ENCODE measurements at regions not wholly inside any gene's neighbourhood (a gene's known extent, or its start where the extent isn't known, plus 50 kb on each side); places are given as distances from the start of the nearest gene placed in this dataset.

DNA sequence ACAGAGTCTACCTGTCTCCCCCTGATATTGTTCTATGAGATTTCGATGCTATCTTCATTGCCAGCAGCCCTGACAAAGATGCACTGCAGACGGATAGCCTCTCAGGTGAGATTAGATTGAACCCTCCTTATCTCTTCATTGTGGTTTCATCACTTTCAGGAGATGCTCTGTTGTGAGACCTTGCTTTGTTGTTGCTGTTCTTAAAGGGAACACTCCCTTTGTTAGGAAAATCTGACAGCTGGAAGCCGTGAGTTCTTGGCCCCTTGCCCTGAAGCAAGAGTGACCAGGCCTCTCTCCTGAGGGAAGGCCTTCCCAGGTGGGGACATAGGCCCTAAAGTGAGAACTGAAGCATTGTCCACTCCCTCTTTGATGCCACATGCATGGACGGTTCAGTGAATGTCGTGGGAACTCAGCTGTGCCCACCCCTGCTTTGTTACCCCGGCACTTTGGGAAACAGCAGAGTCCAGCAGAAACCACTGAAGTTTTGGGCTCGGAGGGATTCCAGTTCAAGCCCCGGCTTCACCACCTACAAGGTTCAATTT lies 976.1 kb downstream of the TBC1D22A start:
- intact Hi-C loops (cut with micrococcal nuclease): no loop called here
- DNase-seq (no peak), ATAC-seq (ENCODE audit: low read depth) (no peak)
- Histone ChIP-seq H3K9me3 (ENCODE audit: control extremely low read depth in 1 of 3, control insufficient read depth in 2 of 3, insufficient read depth in 1 of 3, low read length in 2 of 3) (no peaks in the 10 kb centered on the region), H3K4me2 (replicated peaks; ENCODE audit: low read depth, low read length, poor library complexity, severe bottlenecking) (no peak overlapping the region), H3K27ac (ENCODE audit: low read length in 2 of 2) (no peak overlapping the region), H3K36me3 (replicated peaks in 1 of 2; ENCODE audit: control extremely low read depth in 1 of 2, control insufficient read depth in 1 of 2, extremely low read depth in 1 of 2, insufficient read depth in 2 of 2, low read length in 1 of 2) (no peaks in the 10 kb centered on the region), H4K20me1 (ENCODE audit: control insufficient read depth, insufficient read depth, low read length, poor library complexity, severe bottlenecking) (no peaks in the 10 kb centered on the region), H2AFZ (ENCODE audit: insufficient read depth, low read depth, low read length, poor library complexity, severe bottlenecking) (no peak overlapping the region), H3K4me3 (ENCODE audit: control extremely low read depth in 1 of 5, extremely low read depth in 1 of 5, insufficient read depth in 1 of 5, low read depth in 2 of 5, low read length in 4 of 5) (no peak overlapping the region), H3K79me2 (ENCODE audit: control insufficient read depth, insufficient read depth, low read length) (no peaks in the 10 kb centered on the region), H3K4me1 (ENCODE audit: control insufficient read depth in 2 of 2, insufficient read depth in 2 of 2, low read length in 2 of 2) (no peaks in the 10 kb centered on the region), H3K9ac (ENCODE audit: low read length) (no peak overlapping the region), H3K27me3 (replicated peaks in 1 of 4; ENCODE audit: control extremely low read depth in 1 of 4, control insufficient read depth in 3 of 4, insufficient read depth in 4 of 4, low read length in 3 of 4) (no peaks in the 10 kb centered on the region)
- CTCF ChIA-PET: no interaction called here
- Mint-ChIP-seq H3K27ac (no peak overlapping the region), H3K4me3 (no peak overlapping the region), H3K27me3 (peaks cover 3% of the 10 kb centered on the region), H3K4me1 (no peaks in the 10 kb centered on the region), H3K9me3 (ENCODE audit: insufficient read depth) (no peaks in the 10 kb centered on the region)
- TF ChIP-seq CTCF (IDR thresholded peaks at IDR 0.05) (no peak), EZH2 (IDR thresholded peaks at IDR 0.05; ENCODE audit: borderline replicate concordance, insufficient read depth, low read depth, low read length, poor library complexity, severe bottlenecking) (no peak)
- POLR2A ChIA-PET: no interaction called here
- WGBS (ENCODE audit: insufficient coverage): 79% methylated on average over 6 of the region's 8 CpGs

- DNase-seq: no peak
- Histone ChIP-seq H3K9ac (ENCODE audit: low read length) (no peak overlapping the region), H4K20me1 (ENCODE audit: control insufficient read depth, insufficient read depth, low read length, poor library complexity, severe bottlenecking) (no peaks in the 10 kb centered on the region), H3K27me3 (replicated peaks in 1 of 4; ENCODE audit: control extremely low read depth in 1 of 4, control insufficient read depth in 3 of 4, insufficient read depth in 4 of 4, low read length in 3 of 4) (no peaks in the 10 kb centered on the region), H3K36me3 (replicated peaks in 1 of 2; ENCODE audit: control extremely low read depth in 1 of 2, control insufficient read depth in 1 of 2, extremely low read depth in 1 of 2, insufficient read depth in 2 of 2, low read length in 1 of 2) (no peaks in the 10 kb centered on the region), H3K79me2 (ENCODE audit: control insufficient read depth, insufficient read depth, low read length) (no peaks in the 10 kb centered on the region), H2AFZ (ENCODE audit: insufficient read depth, low read depth, low read length, poor library complexity, severe bottlenecking) (no peak overlapping the region), H3K4me1 (ENCODE audit: control insufficient read depth in 2 of 2, insufficient read depth in 2 of 2, low read length in 2 of 2) (no peaks in the 10 kb centered on the region), H3K4me3 (ENCODE audit: control extremely low read depth in 1 of 5, extremely low read depth in 1 of 5, insufficient read depth in 1 of 5, low read depth in 2 of 5, low read length in 4 of 5) (no peak overlapping the region), H3K4me2 (replicated peaks; ENCODE audit: low read depth, low read length, poor library complexity, severe bottlenecking) (no peak overlapping the region), H3K9me3 (ENCODE audit: control extremely low read depth in 1 of 3, control insufficient read depth in 2 of 3, insufficient read depth in 1 of 3, low read length in 2 of 3) (peaks cover 0 to 2% (median 0%) of the 10 kb centered on the region in 3 donors), H3K27ac (ENCODE audit: low read length in 2 of 2) (no peak overlapping the region)
- peaks cover 7% of the 10 kb centered on the region for H3K27me3 Mint-ChIP-seq
- CTCF ChIA-PET: no interaction called here
- no peak for TF ChIP-seq EZH2 (IDR thresholded peaks at IDR 0.05; ENCODE audit: borderline replicate concordance, insufficient read depth, low read depth, low read length, poor library complexity, severe bottlenecking)
- no peak for TF ChIP-seq CTCF (IDR thresholded peaks at IDR 0.05)
- H3K9me3 Mint-ChIP-seq (ENCODE audit: insufficient read depth): peaks cover 4% of the 10 kb centered on the region
- POLR2A ChIA-PET: no interaction called here
- H3K27ac Mint-ChIP-seq: no peak overlapping the region
- intact Hi-C loops (cut with micrococcal nuclease): no loop called here
- ATAC-seq (ENCODE audit: low read depth): no peak
- H3K4me3 Mint-ChIP-seq: no peak overlapping the region
- whole genome bisulfite sequencing (ENCODE audit: insufficient coverage): 76% methylated on average over 14 of the region's 15 CpGs
- no peaks in the 10 kb centered on the region for H3K4me1 Mint-ChIP-seq
These were observed 974.0 kb downstream of the TBC1D22A start for GRCh38 chr22:47736186-47737034.
